HAP-1 (cell line): ENCODE measurements at regions not wholly inside any gene's neighbourhood (a gene's known extent, or its start where the extent isn't known, plus 50 kb on each side); places are given as distances from the start of the nearest gene placed in this dataset.

Experiments used
- DNase-seq, 2 experiments: peaks; one replicate each; pipeline ENCODE4 v3.0.0-alpha.2; 2016 to 2020; ENCODE audit warnings: low spot score in 2 of 2
- H3K27me3 ChIP-seq: fragments of 250-450 bp; sonication (Bioruptor Pico); 2 replicates; pipeline ENCODE4 v1.5.1; 2020; ENCODE audit warnings: low read depth, mild to moderate bottlenecking, moderate library complexity
- H3K36me3 ChIP-seq: fragments of 250-450 bp; sonication (Bioruptor Pico); replicated peaks from 2 replicates; pipeline ENCODE4 v1.5.1; 2020; ENCODE audit warnings: mild to moderate bottlenecking
- H3K4me1 ChIP-seq: fragments of 250-450 bp; sonication (Bioruptor Pico); 2 replicates; pipeline ENCODE4 v1.5.1; 2020; ENCODE audit warnings: mild to moderate bottlenecking
- H3K4me3 ChIP-seq: fragments of 250-450 bp; sonication (Bioruptor Pico); 2 replicates; pipeline ENCODE4 v1.5.1; 2020; ENCODE audit warnings: mild to moderate bottlenecking, moderate library complexity
- H3K9me3 ChIP-seq: fragments of 250-450 bp; sonication (Bioruptor Pico); 2 replicates; pipeline ENCODE4 v1.5.1; 2020; ENCODE audit warnings: mild to moderate bottlenecking, moderate library complexity
- in situ Hi-C: fragments of 300-500 bp; cut with MboI; formaldehyde crosslinking; loops from 3 replicates; pipeline ENCODE4 v1.14.3; 2020; ENCODE audit warnings: low sequenced_read_pairs, inconsistent platforms, mixed read lengths

GRCh38 chr16:64892835-64893785 lies 228.8 kb downstream of the CDH11 start:
- Histone ChIP-seq H3K9me3 (no peaks in the 10 kb centered on the region), H3K27me3 (no peaks in the 10 kb centered on the region), H3K4me3 (no peak overlapping the region), H3K4me1 (no peaks in the 10 kb centered on the region), H3K36me3 (no peaks in the 10 kb centered on the region)
- in situ Hi-C loops = no loop called here
- DNase-seq = no peak

GRCh38 chr16:64889446-64889845 lies 232.4 kb downstream of the CDH11 start:
- H3K4me1 ChIP-seq = no peaks in the 10 kb centered on the region
- in situ Hi-C loops = no loop called here
- H3K36me3 ChIP-seq = no peaks in the 10 kb centered on the region
- H3K4me3 ChIP-seq = no peak overlapping the region
- no peaks in the 10 kb centered on the region; the same call in 1 of the 2 replicates for H3K9me3 ChIP-seq
- no peaks in the 10 kb centered on the region for H3K27me3 ChIP-seq
- DNase-seq = no peak

- Histone ChIP-seq H3K9me3 (no peaks in the 10 kb centered on the region; the same call in 1 of the 2 replicates), H3K36me3 (no peaks in the 10 kb centered on the region), H3K27me3 (no peaks in the 10 kb centered on the region), H3K4me1 (no peaks in the 10 kb centered on the region), H3K4me3 (no peak overlapping the region)
- in situ Hi-C loops = no loop called here
- no peak for DNase-seq
Measured at GRCh38 chr16:64887651-64888050, 234.2 kb downstream of the CDH11 start.

- no peaks in the 10 kb centered on the region for H3K36me3 ChIP-seq
- in situ Hi-C loops = no loop called here
- no peak for DNase-seq
- H3K27me3 ChIP-seq = no peaks in the 10 kb centered on the region
- no peaks in the 10 kb centered on the region; the same call in 1 of the 2 replicates for H3K9me3 ChIP-seq
- H3K4me1 ChIP-seq = no peaks in the 10 kb centered on the region
- no peak overlapping the region for H3K4me3 ChIP-seq
Measured at GRCh38 chr16:64882078-64882784, 239.6 kb downstream of the CDH11 start.

GRCh38 chr16:64880994-64881393 lies 240.9 kb downstream of the CDH11 start:
- in situ Hi-C loops = no loop called here
- no peak overlapping the region for H3K4me3 ChIP-seq
- no peak for DNase-seq
- H3K9me3 ChIP-seq = no peaks in the 10 kb centered on the region
- no peaks in the 10 kb centered on the region for H3K4me1 ChIP-seq
- H3K36me3 ChIP-seq = no peaks in the 10 kb centered on the region
- H3K27me3 ChIP-seq = no peaks in the 10 kb centered on the region

GRCh38 chr16:64880006-64880405 lies 241.9 kb downstream of the CDH11 start:
- no peak for DNase-seq
- H3K9me3 ChIP-seq = no peaks in the 10 kb centered on the region
- H3K36me3 ChIP-seq = no peaks in the 10 kb centered on the region
- in situ Hi-C loops = no loop called here
- no peak overlapping the region for H3K4me3 ChIP-seq
- H3K27me3 ChIP-seq = no peaks in the 10 kb centered on the region
- H3K4me1 ChIP-seq = no peaks in the 10 kb centered on the region

GRCh38 chr16:64878940-64879339 lies 242.9 kb downstream of the CDH11 start:
- Histone ChIP-seq H3K4me3 (no peak overlapping the region), H3K9me3 (no peaks in the 10 kb centered on the region), H3K36me3 (no peaks in the 10 kb centered on the region), H3K4me1 (no peaks in the 10 kb centered on the region), H3K27me3 (no peaks in the 10 kb centered on the region)
- no peak for DNase-seq
- in situ Hi-C loops = no loop called here

GRCh38 chr16:64872101-64872500 lies 249.8 kb downstream of the CDH11 start:
- no peaks in the 10 kb centered on the region for H3K36me3 ChIP-seq
- H3K4me3 ChIP-seq = no peak overlapping the region
- no peak for DNase-seq
- no peaks in the 10 kb centered on the region for H3K27me3 ChIP-seq
- in situ Hi-C loops = no loop called here
- H3K4me1 ChIP-seq = no peaks in the 10 kb centered on the region
- H3K9me3 ChIP-seq = no peaks in the 10 kb centered on the region

GRCh38 chr16:64870859-64871258 lies 251.0 kb downstream of the CDH11 start:
- in situ Hi-C loops = no loop called here

GRCh38 chr16:64869781-64870180 lies 252.1 kb downstream of the CDH11 start:
- in situ Hi-C loops = no loop called here
- H3K36me3 ChIP-seq = no peaks in the 10 kb centered on the region
- H3K4me3 ChIP-seq = no peak overlapping the region
- no peaks in the 10 kb centered on the region for H3K9me3 ChIP-seq
- H3K27me3 ChIP-seq = no peaks in the 10 kb centered on the region
- H3K4me1 ChIP-seq = no peaks in the 10 kb centered on the region
- no peak for DNase-seq

More at GRCh38 chr16:64870859-64871258, 251.0 kb downstream of the CDH11 start:
- Histone ChIP-seq H3K9me3 (no peaks in the 10 kb centered on the region), H3K4me1 (no peaks in the 10 kb centered on the region), H3K36me3 (no peaks in the 10 kb centered on the region), H3K27me3 (no peaks in the 10 kb centered on the region), H3K4me3 (no peak overlapping the region)
- no peak for DNase-seq

GRCh38 chr16:64866021-64866420 lies 255.8 kb downstream of the CDH11 start:
- DNase-seq = no peak
- Histone ChIP-seq H3K27me3 (no peaks in the 10 kb centered on the region), H3K4me1 (no peaks in the 10 kb centered on the region), H3K4me3 (no peak overlapping the region), H3K9me3 (no peaks in the 10 kb centered on the region), H3K36me3 (no peaks in the 10 kb centered on the region)
- in situ Hi-C loops = no loop called here

- no peak overlapping the region for H3K4me3 ChIP-seq
- DNase-seq = no peak
- in situ Hi-C loops = no loop called here
- no peaks in the 10 kb centered on the region for H3K36me3 ChIP-seq
- H3K4me1 ChIP-seq = no peaks in the 10 kb centered on the region
- no peaks in the 10 kb centered on the region for H3K9me3 ChIP-seq
- no peaks in the 10 kb centered on the region for H3K27me3 ChIP-seq
Measured at GRCh38 chr16:64865069-64865696, 256.7 kb downstream of the CDH11 start.

- no peaks in the 10 kb centered on the region for H3K27me3 ChIP-seq
- no peaks in the 10 kb centered on the region for H3K9me3 ChIP-seq
- in situ Hi-C loops = no loop called here
- H3K4me3 ChIP-seq = no peak overlapping the region
- no peaks in the 10 kb centered on the region for H3K36me3 ChIP-seq
- no peaks in the 10 kb centered on the region for H3K4me1 ChIP-seq
- no peak for DNase-seq
Measured at GRCh38 chr16:64864232-64864809, 257.5 kb downstream of the CDH11 start.
